Renal cortex interstitium (tissue), 11 donors: ENCODE measurements at regions not wholly inside any gene's neighbourhood (a gene's known extent, or its start where the extent isn't known, plus 50 kb on each side); places are given as distances from the start of the nearest gene placed in this dataset.
"Not testable (repeated sequence)": the region's sequence is repeated elsewhere in the genome, so short reads cannot be mapped to it uniquely, and the experiment has no call there.

Experiments
- DNase-seq, 11 donors: peaks; one replicate each; pipeline ENCODE4 v3.0.0-alpha.2; 2013; ENCODE audit warnings: low read depth in 9 of 11, low spot score in 4 of 11; ENCODE audit errors: extremely low read depth in 1 of 11

DNA sequence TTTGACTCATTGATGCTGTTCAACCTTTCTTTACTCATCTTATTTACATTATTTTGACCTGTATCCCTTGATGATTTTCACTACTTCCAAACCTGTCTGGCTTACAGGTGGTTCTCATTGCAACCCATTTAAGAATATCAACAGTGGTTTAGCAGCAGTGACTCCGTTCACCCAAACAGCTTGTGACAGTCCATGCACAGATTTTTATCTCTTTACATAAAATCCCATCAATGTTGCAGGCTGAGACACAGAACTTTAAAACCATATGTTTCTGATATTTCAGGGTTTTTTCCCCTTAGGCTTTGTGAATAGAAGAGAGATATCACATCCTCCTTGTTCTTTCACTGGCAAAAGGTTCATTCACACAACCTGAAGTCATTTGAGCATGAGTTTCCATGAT, 149.1 kb upstream of the CDIN1 start:
- DNase-seq: no peak

DNA sequence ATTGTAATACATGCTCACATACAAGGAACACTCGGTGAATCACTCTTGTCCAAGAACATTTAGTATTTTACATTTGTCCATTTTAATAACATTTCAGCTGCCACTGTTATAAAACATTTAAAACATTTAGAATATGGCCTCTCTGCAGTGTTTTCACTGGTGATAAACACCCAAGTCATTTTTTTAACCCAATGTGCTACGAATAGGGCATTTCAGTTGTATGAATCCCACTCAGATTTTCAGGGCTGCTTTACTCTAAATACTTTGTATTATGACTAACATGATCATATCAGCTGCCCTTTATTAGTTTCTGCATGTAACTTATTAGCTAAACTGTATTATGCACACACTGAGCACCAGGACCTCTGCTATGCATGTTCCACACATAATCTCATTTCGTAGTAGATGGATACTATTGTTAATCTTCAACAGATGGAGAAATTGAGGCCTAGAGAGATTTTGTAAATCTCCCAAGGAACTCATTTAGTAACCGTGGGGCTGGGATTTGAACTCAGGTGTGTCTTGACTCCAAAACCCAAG, 148.6 kb upstream of the CDIN1 start:
- no peak for DNase-seq

GRCh38 chr15:36432161-36432560, 147.3 kb upstream of the CDIN1 start:
- DNase-seq: no peak

- no peak for DNase-seq
These were observed 145.2 kb upstream of the CDIN1 start for GRCh38 chr15:36434177-36434576.

DNA sequence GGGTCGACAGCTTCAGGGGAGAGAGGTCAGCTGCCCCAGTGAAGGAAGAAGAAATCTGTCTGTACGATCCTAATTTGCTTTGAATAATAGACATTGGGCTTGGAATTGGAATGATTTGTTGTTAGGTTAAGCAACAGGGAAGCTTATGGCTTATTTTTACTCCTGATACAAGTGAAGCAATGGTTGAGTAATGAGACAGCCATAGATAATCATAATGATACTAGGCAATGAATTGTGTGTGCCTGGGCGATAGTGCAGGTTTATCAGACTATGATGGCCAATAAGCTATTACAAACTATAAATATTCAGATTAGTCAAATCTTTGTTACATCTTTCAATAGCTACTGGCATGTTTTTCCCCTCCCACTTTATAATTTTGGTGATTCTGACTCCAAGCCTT, 140.9 kb upstream of the CDIN1 start:
- no peak for DNase-seq

- no peak for DNase-seq
These were observed 132.1 kb upstream of the CDIN1 start for GRCh38 chr15:36447373-36447772.

GRCh38 chr15:36448418-36448817, 131.0 kb upstream of the CDIN1 start:
- DNase-seq: no peak

DNA sequence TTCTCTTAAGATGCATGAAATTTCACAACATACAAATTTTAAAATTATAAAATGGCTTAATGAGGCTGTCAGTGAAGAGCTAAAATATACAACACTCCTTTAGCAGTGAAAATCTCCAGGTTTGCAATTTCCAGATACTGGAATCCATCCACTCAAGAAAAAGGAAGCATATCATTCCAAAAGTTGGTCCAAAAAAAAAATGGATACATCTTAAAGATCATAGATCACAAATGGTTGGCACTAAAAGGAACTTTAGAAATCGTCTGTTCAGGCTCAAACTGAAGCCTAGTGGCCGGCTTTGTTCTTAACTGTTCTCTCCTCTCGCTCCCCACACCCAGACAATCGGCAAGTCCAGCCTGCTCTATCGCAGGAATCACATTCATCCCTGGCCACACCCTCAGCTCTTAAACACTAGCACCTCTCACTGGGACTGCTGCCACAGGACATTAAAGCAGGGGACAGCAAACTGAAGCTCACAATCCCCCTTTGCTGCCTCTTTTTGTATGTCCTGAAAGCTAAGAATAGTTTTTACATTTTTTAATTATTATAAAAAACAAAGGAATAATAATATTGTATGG, 130.3 kb upstream of the CDIN1 start:
- DNase-seq: no peak

- no peak for DNase-seq
These were observed 129.7 kb upstream of the CDIN1 start for GRCh38 chr15:36449662-36450145.

GRCh38 chr15:36454244-36454643, 125.2 kb upstream of the CDIN1 start:
- DNase-seq: not testable (repeated sequence)

DNA sequence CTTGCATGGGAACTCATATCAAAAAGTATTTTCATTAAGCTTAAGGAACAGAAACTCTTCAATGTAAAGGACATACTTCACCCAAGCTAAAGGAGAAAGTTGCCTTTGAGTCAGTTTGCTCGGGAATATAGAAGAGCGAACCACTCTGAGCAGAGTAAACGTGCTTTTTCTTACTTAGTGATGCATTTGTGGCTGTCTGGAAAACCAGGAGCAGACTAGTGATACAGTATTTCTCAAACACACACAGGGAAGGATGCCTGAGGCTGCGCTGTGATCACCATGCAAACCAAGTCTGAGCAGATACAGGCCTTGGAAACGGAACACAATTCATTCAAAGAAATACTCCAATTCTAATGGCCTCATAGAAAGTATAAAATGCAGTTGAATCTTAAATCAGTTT, 121.0 kb upstream of the CDIN1 start:
- no peak for DNase-seq

DNA sequence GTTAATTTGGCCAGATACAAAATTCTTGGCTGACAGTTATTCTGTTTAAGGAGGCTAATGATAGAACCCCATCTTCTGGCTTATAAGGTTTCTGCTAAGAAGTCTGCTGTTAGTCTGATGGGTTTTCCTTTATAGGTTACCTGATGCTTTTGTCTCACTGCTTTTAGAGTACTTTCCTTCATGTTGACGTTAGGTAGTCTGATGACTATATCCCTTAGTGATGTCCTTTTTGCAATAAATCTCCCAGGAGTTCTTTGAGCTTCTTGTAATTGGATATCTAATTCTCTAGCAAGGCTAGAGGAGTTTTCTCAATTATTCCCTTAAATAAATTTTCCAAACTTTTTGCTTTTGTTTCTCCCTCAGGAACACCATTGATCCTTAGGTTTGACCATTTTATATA, 114.1 kb upstream of the CDIN1 start:
- DNase-seq: no peak

DNA sequence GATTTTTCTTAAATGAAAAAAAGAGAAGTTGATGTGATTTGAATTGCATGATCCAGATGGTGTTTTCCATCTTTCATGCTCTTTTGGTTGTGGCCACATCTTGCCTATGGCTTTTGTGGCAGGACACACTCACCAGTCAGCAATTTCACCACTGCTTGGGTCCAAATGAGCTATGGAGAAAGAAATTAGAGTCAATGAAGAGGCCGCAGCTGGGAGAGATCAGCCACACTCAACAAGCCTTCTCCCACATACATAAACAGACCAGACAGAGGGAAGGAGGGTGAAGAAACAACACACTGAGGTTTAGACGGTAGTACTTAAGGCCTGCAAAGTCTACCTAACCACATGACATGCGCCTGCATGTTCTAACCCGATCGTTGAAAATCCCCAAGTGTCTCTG, 110.7 kb upstream of the CDIN1 start:
- peak in 4 of 11 donors; percentile 6 to 28 (median 16) for DNase-seq

- DNase-seq: no peak
These were observed 110.0 kb upstream of the CDIN1 start for GRCh38 chr15:36469311-36469966.

DNA sequence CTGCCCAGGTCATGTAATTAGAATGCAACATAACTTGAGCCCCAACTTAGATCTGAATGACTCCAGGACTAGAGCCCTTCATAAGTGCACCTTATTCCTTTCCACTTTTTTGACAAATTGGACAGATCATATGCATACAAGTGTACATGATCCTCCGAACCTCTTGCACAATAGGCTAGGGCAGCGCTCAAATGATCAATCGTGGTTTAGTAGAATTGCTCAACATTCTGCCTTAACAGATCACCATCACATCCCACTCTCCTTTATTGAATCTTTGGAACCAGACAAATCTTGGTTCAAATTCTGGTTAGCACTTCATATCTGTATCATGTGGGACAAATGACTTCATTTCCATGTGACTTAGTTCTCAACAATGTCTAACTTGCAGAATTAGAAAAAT, 106.8 kb upstream of the CDIN1 start:
- no peak for DNase-seq

GRCh38 chr15:36478561-36478960, 100.9 kb upstream of the CDIN1 start:
- no peak for DNase-seq

DNA sequence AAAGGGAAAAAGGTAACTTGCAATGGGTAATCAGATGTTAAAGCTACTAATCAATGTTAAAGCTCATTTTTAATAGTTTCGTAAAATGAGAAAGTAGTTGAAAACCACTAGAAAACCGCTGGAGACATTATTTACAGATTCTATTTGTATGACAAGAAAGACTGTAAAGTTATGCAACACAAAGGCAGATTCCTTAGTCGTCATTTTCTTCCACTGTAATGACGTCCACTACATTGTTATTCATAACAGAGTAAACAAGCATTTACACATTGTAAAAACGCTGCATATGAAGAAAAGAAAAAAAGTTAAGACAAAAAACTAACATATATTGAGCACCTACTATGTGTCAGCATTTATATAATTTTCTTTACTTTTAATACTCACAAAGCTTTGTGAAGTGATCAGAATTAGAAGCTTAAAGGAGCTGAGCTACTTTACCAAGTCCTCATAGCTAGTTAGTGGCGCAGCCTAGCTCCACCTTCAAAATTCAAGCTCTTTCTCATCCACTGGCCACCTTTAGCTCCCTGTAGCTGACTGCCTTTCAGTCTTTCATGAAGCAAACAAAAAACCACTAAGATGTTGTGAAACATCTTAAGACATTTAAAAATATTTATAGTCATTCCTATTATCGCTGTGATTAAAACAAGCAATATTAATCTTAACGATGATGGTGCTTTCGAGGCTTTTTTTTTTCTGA, 100.1 kb upstream of the CDIN1 start:
- DNase-seq: no peak

GRCh38 chr15:36481156-36481555, 98.3 kb upstream of the CDIN1 start:
- no peak for DNase-seq

DNA sequence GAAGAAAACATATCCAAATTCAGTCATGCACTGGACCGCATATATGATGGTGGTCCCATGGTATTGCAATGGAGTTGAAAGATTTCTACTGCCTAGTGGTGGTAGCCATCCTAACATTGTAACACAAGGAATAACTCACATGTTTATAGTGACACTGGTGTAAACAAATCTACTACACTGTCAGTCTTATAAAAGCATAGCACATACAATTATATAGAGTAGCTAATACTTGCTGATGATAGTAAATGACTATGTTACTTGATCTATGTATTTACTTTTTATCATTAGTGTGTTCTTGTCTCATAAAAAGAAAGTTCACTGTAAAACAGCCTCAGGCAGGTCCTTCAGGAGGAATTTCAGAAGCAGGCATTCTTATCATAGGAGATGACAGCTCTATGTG, 96.0 kb upstream of the CDIN1 start:
- DNase-seq: no peak

DNA sequence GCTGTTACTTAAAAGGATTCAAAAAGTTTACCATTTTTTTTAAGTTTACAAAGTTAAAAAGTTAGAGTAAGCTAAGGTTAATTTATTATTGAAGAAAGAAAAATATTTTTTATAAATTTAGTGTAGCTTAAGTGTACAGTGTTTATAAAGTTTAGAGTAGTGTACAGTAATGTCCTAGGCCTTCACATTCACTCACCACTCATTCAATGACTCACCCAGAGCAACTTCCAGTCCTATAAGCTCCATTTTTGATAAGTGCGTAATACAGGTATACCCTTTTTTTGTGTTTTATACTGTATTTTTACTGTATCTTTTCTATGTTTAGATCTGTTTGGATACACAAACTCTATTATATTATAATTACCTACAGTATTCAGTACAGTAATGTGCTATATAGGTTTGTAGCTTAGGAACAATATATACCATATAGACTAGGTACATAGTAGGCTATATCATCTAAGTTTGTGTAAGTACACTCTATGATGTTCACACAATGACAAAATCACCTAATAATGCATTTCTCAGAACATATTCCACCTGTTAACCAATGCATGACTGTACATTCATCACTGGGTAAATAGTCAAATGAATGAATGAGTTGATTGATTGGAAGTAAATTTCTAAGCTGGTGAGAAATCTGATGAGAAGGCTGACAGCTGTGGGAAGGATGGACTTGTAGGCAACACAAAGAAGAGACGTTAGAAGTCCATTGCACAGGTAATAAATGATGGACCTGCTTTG, 95.2 kb upstream of the CDIN1 start:
- DNase-seq: no peak
